H1 (cell line): ENCODE measurements at regions not wholly inside any gene's neighbourhood (a gene's known extent, or its start where the extent isn't known, plus 50 kb on each side); places are given as distances from the start of the nearest gene placed in this dataset.
A peak's percentile ranks its signal among the peaks of the same experiment; 100 is the strongest.

Source experiments
- CHD2 ChIP-seq: IDR thresholded peaks from 2 replicates; pipeline ENCODE4 v1.6.1; 2012; ENCODE audit warnings: low read length, improper control_type of control experiment
- CREB1 ChIP-seq: IDR thresholded peaks from 2 replicates; pipeline ENCODE4 v1.6.1; 2012; ENCODE audit warnings: inconsistent platforms
- CTCF ChIP-seq, 3 experiments: IDR thresholded peaks; 1 replicate in 2 of 3; 2 replicates in 1 of 3; pipeline versions ENCODE4 v1.5.1 to v1.6.1; 2011; ENCODE audit warnings: low read length in 3 of 3, mild to moderate bottlenecking in 3 of 3, inconsistent platforms in 2 of 3, low read depth in 1 of 3, moderate library complexity in 1 of 3; ENCODE audit not compliant: insufficient read depth in 1 of 3; ENCODE audit errors: control extremely low read depth in 1 of 3
- KDM1A ChIP-seq: fragments of 200-600, 300-600 bp; sonication (generic); IDR thresholded peaks from 2 replicates; pipeline ENCODE4 v1.7.1; 2016; ENCODE audit warnings: mild to moderate bottlenecking, low read length, borderline replicate concordance
- NANOG ChIP-seq: IDR thresholded peaks from 2 replicates; pipeline ENCODE4 v1.6.1; 2011; ENCODE audit warnings: low read length, low read depth, mild to moderate bottlenecking, inconsistent platforms; ENCODE audit not compliant: insufficient read depth, poor library complexity, severe bottlenecking
- POLR2A ChIP-seq, 2 experiments: IDR thresholded peaks; 1 replicate in 1 of 2; 2 replicates in 1 of 2; pipeline ENCODE4 v1.6.1; 2011; ENCODE audit warnings: low read depth in 2 of 2, low read length in 2 of 2, mild to moderate bottlenecking in 2 of 2; ENCODE audit errors: control extremely low read depth in 1 of 2
- POLR2AphosphoS5 ChIP-seq: IDR thresholded peaks from 2 replicates; pipeline ENCODE4 v1.6.1; 2011; ENCODE audit warnings: low read depth, low read length
- RAD21 ChIP-seq, 2 experiments: IDR thresholded peaks in 1 of 2; conservative IDR thresholded peaks in 1 of 2; 2 replicates each; pipeline ENCODE4 v1.6.1; 2011; ENCODE audit warnings: low read depth in 2 of 2, low read length in 2 of 2, improper control_type of control experiment in 1 of 2, inconsistent platforms in 1 of 2, mild to moderate bottlenecking in 1 of 2, moderate library complexity in 1 of 2
- TF ChIP-seq, protein P1 (sequence below): IDR thresholded peaks from 2 replicates; pipeline ENCODE4 v1.6.1; 2011; ENCODE audit warnings: low read depth, mild to moderate bottlenecking, low read length; ENCODE audit not compliant: insufficient read depth

GRCh38 chr22:34111210-34111824 is 191.0 kb upstream of the LARGE1 start:
- TF ChIP-seq POLR2A (IDR thresholded peaks at IDR 0.05; ENCODE audit: control extremely low read depth in 1 of 2, low read depth in 2 of 2, low read length in 2 of 2) = no peak
- TF ChIP-seq CTCF (IDR thresholded peaks at IDR 0.05; ENCODE audit: control extremely low read depth in 1 of 3, insufficient read depth in 1 of 3, low read depth in 1 of 3, low read length in 3 of 3) = peak; percentile 67 to 84 (median 69)
- TF ChIP-seq, protein P1, sequence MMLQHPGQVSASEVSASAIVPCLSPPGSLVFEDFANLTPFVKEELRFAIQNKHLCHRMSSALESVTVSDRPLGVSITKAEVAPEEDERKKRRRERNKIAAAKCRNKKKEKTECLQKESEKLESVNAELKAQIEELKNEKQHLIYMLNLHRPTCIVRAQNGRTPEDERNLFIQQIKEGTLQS = no peak
- TF ChIP-seq NANOG = no peak
- no peak for TF ChIP-seq POLR2AphosphoS5
- no peak for TF ChIP-seq CREB1
- no peak for TF ChIP-seq CHD2
- TF ChIP-seq KDM1A = no peak
- peak; percentile 67 to 69 for TF ChIP-seq RAD21 (IDR thresholded peaks at IDR 0.05 in 1 of 2, conservative IDR thresholded peaks at IDR 0.05 in 1 of 2; ENCODE audit: low read depth in 2 of 2, low read length in 2 of 2)
